ENCODE measurements at regions not wholly inside any gene's neighbourhood (a gene's known extent, or its start where the extent isn't known, plus 50 kb on each side); places are given as distances from the start of the nearest gene placed in this dataset.

- no peak for TF ChIP-seq CTCF (IDR thresholded peaks at IDR 0.05)
- DNase-seq (ENCODE audit: low spot score) (no peak), ATAC-seq (ENCODE audit: low FRiP score) (no peak)
These were observed 57.7 kb upstream of the STC2 start for GRCh38 chr5:173385832-173386360.

DNA sequence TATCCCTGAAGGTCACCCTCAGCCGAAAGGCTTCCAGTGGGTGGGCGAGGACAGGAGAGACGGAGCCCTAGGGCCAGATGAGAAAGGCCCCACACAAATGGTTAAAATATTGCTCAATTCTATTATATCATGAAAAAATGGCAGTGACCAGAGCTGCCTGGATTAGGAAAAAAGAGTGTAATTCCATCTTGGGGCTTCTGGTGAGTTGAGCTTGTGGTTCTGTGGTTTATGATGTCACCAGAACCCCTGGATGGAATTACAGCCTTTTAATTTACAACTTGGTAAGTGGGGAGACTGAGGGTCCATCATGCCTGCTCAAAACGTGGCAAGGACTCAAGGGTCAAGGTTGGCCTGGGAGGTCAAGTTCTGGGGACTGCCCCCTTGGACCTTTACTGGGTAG, 55.5 kb upstream of the STC2 start:
- no peak for TF ChIP-seq CTCF (IDR thresholded peaks at IDR 0.05)
- no peak for ATAC-seq (ENCODE audit: low FRiP score)
- no peak for DNase-seq (ENCODE audit: low spot score)

- no peak for TF ChIP-seq CTCF (IDR thresholded peaks at IDR 0.05)
- ATAC-seq (ENCODE audit: low FRiP score) (no peak), DNase-seq (ENCODE audit: low spot score) (no peak)
These were observed 50.5 kb upstream of the STC2 start for GRCh38 chr5:173378727-173379126.

All from omental fat pad (tissue), 3 donors.